ENCODE measurements at regions not wholly inside any gene's neighbourhood (a gene's known extent, or its start where the extent isn't known, plus 50 kb on each side); places are given as distances from the start of the nearest gene placed in this dataset.
"Not testable (repeated sequence)": the region's sequence is repeated elsewhere in the genome, so short reads cannot be mapped to it uniquely, and the experiment has no call there.

GRCh38 chr10:84571146-84571545, 242.8 kb downstream of the CCSER2 start:
- no peak for DNase-seq

GRCh38 chr10:84574102-84574501, 245.7 kb downstream of the CCSER2 start:
- DNase-seq, result no peak

DNA sequence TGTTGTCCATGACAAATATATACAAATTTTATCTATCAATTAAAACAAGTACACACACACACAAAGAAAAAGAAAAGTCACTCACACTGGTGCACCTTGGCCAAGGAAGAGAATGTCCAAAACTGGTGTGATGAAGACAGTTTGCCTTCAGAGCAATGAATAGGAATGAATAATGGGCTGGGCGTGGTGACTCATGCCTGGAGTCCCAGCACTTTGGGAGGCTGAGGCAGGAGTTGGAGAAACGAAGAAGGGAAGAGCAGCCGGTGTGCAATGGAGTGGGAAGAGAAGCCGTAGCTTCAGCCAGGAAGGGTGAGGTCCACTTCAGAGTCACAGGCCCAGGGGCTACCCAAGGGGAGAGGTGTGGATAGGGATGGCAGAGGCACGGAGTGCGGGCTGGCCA, 253.6 kb downstream of the CCSER2 start:
- DNase-seq, result no peak

DNA sequence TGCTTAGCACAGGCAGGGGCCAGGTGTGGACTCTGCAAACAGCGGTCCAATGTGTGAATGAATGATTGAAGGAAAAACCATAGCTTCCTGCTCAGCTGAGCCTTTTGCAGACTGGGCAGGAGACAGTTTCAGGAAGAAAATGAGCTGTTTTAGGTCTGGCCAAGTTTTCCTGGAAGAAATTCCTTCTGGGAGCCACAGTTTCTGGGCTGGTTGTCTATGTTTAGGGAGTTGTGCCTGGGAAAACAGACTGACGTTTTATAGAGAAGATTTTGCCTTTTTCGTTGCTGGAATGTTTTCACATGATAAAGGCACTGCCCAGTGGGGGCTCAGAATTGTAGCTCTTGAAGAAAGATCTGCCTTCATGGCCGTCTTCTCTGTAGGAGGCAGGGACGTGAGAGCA, 255.1 kb downstream of the CCSER2 start:
- DNase-seq, result no peak

DNA sequence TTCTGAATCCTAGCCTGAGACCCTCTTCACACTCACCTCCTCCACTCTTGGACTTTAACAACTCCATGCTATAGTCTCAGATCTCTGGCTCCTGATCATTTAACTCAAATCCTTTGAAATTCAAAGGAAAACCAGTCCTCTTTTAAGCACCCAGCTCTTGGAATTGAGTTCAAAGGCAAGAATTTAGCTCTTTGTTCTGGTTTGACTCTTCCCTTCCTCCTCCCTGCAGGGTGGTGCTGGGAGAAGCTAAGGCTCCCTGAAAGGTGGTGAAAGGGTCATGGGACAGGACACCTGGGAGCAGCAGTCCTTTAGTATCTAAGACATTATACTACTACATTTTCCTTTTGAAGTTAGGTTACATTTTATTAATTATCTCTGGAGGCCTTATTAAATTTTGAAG, 259.4 kb downstream of the CCSER2 start:
- no peak for DNase-seq

GRCh38 chr10:84588426-84588825, 260.0 kb downstream of the CCSER2 start:
- no peak for DNase-seq

GRCh38 chr10:84588971-84589370, 260.6 kb downstream of the CCSER2 start:
- DNase-seq, result no peak

- no peak for DNase-seq
These were observed 261.3 kb downstream of the CCSER2 start for GRCh38 chr10:84589526-84590205.

DNA sequence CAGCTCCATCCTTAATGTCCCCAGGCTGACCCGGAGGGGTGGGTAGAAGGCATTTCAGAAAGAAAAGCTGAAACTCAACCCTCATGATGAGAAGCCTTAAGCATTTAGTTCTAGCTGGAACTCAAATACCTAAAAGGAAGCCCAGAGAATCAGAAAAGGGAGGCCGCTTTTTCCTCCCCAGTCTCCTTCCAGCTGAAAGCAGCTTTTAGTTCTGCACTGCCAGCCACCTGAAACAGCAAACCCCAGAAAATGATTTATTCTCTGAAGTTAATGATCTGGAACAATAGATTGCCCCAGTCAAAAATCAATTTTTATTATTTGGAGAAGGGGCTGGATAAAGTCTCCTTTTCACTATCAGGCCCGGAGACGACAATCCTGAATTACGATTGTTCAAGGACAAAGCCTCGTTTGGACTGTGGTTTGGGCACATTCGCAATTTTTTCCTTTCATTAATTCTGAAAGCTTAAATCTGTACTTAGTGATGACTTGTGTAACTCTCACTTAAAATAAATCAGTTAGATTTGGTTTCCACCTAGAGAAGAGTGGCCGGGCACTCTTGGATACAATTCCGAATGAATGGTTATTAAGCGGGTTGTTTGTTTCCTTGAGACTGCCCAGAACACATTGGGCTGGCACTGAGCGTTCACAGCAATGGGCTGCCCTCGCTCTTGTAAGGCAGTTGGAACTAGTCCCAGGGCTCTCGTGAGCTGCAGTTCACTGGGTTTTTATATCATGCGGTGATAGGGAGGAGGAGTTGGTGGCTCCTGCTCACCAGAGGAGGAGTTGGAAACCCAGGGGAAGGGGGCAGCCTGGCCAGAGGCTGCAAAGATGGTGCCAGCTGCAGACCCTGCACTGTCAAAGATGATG, 262.2 kb downstream of the CCSER2 start:
- no peak for DNase-seq

- no peak for DNase-seq
These were observed 265.1 kb downstream of the CCSER2 start for GRCh38 chr10:84593506-84593905.

- no peak for DNase-seq
These were observed 268.2 kb downstream of the CCSER2 start for GRCh38 chr10:84596585-84596984.

- no peak for DNase-seq
These were observed 270.9 kb downstream of the CCSER2 start for GRCh38 chr10:84599254-84599653.

DNA sequence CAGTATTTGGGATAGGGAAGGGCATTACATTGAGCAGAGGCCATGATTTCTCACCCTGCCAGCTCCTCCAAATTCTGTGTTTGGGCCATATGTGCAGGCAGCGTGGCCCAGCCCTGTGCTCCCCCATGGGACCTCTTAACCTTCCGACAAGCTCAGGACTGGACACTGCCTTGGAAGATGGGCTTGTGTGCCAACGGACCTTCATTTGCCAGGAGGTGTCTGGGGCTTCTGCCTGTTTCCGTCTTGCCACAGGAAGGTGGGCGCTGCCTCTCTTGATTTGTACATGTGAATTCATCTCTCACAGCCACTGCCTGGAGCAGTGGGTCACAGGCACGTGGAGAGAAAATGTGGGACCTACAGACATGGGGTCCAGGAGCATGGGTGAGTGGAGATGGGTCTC, 272.6 kb downstream of the CCSER2 start:
- no peak for DNase-seq

GRCh38 chr10:84602543-84602942, 274.2 kb downstream of the CCSER2 start:
- DNase-seq, result not testable (repeated sequence)

GRCh38 chr10:84603971-84604370, 275.6 kb downstream of the CCSER2 start:
- DNase-seq, result no peak

DNA sequence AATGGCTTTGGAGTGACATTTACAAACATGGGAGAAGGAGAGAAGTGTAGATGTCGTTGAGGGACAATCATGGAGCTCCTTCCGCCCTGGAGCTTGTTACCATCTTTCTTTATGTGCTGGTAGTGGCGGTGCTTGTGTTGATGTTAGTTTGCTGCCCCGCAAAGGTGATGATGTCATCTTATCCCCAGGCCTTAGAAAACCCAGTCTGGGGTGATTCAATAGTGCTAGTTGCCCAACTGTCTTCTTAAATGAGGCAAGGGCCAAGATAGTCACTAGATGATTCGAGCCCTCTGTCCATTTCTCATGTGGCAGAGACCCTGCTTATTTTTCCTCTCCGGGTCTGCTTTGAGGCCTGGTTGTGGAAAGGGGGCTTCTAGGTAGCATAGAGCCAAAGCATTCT, 277.4 kb downstream of the CCSER2 start:
- no peak for DNase-seq

DNA sequence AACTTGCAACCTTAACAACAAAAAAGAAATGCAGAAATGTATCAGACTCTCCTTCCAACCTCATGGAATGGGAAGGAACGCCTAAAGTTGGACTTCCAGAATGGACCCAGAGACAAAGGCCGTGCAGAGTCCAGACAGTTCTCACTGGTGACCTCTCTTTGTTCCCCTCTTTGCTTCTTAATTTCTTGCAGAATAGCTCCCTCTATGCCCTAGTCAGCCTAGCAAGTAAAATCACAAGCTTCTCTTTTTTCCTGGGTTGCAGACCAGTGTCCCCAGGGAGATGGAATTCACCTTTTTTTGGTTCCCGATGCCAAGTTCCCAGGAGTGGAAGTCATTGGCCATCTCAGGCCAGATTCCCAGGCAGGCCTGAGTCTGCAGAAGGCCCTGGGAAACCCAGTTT, 278.0 kb downstream of the CCSER2 start:
- no peak for DNase-seq

GRCh38 chr10:84607044-84607443, 278.7 kb downstream of the CCSER2 start:
- no peak for DNase-seq

- DNase-seq, result no peak
These were observed 279.1 kb downstream of the CCSER2 start for GRCh38 chr10:84607523-84607922.

- DNase-seq, result no peak
These were observed 279.7 kb downstream of the CCSER2 start for GRCh38 chr10:84608126-84608525.

DNA sequence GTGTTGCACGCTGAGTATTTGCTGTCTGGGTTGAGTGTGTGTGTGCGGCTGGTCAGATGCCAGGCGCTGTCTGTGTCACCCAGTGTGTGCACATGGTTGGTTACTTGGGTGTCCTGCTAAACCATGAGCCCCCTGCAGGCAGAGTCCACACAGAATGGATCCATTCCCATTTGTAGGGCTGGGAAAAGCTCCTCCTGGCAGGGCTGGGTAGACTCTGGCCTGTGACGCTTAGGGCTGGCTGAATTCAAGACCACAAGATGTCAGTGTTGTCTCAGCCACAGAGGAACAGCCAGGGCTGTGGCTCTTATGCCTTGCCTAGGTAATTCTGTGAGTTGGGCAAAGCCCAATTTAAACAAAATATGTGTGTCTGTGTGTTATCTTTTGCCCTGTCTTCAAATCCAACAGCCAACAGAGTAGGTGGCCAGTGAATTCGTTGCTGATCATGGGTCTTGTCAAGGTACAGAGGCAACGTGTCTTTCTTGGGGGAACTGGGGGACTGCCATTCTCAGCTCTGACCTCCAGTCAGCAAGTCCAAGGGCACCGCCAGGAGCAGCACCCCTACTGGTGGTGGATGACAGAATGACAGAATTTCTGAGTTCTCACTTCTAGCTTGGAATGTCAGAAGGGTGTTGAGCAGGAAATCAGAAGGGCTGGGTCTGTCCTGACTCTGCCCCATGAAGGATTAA, 285.1 kb downstream of the CCSER2 start:
- DNase-seq, result no peak

DNA sequence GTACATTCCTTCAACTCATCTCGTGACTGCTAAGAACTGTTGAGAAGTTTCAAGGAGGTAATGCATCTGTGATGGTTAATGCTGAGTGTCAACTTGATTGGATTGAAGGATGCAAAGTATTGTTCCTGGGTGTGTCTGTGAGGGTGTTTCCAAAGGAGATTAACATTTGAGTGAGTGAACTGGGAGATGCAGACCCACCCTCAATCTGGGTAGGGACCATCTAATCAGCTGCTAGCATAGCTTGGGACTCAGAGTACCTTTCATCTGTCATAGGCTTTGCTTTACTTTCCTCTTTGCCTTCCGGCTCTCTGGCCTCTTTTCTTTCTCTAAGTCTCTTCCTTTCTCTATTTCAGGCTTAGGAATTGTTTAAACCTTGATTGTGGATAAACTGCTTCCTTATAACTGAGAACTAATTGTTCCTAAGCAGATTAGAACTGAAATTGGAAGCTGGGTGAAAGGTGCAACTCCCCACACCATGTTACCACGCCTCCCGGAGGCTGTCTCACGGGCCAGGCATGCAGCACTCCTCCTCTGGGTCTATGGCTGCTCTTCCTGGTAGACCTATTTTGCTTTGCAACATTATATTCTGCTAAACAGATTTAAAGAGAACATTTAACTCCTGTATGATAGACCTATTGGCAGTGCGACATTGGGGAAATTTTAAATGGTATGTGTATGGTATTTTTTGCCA, 298.2 kb downstream of the CCSER2 start:
- DNase-seq, result no peak

GRCh38 chr10:84632866-84633265, 304.5 kb downstream of the CCSER2 start:
- no peak for DNase-seq

Measured in CD4-positive, alpha-beta T cell treated with Interleukin-6 for 4 hours (primary cell).